Hematopoietic multipotent progenitor cell treated with erythropoietin and hydrocortisone succinate and interleukin-3 and kit ligand, for 6 days (in vitro differentiated cells): ENCODE measurements at regions not wholly inside any gene's neighbourhood (a gene's known extent, or its start where the extent isn't known, plus 50 kb on each side); places are given as distances from the start of the nearest gene placed in this dataset.

Experiments used
- DNase-seq: peaks from one replicate; pipeline ENCODE4 v3.0.0-alpha.2; 2015

DNA sequence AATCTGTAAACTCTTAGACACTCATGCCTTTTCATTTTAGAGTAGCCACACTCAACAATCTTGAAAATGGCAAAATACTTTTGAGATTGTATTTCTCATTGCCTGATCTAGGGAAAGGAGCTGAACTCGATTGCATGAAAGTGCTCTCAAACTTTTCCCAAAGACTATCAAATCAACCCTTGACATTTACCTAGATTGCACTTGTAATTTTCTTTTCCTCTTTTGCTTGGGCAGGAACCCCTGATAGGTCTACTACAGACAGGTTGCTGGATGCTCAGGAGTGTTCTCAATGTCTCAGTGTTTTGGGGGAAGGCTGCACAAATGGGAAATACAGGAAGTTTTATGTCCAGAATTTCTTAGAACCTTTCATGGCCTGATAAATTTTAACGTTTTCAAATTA is 468.0 kb upstream of the GJE1 start:
- no peak for DNase-seq

DNA sequence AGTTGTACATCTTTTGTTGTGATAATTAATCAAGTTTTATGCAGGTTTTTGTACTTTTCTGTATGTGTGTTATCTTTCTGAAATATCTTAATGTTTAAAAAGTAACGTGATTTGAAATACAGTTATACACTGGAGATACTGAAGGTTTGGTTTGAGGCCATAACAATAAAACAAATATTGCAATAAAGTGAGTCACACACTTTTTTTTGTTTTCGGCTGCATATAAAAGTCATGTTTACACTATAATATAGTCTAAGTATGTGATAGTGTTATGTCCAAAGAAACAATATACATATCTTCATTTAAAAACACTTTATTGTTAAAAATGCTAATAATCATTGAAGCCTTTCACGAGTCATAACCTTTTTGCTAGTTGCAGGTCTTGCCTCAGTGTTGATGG is 473.1 kb upstream of the GJE1 start:
- DNase-seq, result no peak

DNA sequence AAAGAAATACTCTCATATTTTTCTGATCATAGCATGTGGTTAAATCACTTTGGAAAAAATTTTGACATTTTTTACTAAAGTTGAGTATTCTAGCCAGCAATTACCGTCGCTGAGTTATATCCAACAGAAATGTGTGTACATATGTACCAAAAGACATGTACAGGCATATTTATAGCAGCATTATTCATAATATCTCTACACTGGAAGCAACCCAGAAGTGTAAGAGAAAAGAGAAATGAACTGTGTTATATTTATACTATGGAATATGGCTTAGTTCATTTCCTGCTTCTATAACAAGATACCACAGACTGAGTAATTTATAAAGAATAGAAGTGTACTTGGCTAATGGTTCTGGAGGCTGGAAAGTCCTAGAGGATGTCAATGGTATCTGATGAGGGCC is 474.0 kb upstream of the GJE1 start:
- DNase-seq, result no peak

DNA sequence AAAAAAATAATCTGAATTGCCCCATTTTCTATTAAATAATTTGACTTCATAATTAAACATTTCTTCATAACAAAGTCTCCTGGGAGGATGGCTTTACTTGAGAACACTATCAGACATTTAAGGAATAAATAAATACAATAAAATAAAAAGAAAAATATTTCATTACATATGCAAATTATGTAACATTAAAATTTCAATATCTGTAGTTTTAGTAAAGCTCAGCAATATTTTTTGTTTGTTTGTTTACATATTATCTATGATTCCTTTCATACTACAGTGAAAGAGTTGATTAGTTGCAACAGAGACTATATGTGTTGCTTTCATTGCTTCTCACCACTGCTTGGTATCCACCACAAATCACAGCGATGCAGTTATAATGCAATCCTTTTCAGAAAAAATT is 474.9 kb upstream of the GJE1 start:
- DNase-seq, result no peak

DNA sequence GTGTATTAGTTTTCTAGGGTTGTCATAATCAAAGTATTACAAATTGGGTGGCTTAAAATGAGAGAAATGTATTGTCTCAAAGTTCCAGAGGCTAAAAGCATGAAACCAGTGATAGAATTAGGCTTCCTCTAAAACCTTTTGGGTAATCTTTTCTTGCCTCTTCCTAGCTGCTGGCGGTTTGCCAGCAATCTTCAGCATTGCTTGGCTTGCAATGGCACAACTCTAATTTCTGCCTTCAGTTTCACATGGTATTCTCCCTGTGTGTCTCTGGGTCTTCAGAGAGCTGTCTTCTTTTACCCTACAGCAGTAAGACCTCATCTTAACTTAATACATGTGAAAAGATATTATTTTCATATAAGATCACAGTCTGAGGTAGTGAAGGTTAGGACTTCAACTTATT is 479.1 kb upstream of the GJE1 start:
- DNase-seq, result peak; percentile 37

DNA sequence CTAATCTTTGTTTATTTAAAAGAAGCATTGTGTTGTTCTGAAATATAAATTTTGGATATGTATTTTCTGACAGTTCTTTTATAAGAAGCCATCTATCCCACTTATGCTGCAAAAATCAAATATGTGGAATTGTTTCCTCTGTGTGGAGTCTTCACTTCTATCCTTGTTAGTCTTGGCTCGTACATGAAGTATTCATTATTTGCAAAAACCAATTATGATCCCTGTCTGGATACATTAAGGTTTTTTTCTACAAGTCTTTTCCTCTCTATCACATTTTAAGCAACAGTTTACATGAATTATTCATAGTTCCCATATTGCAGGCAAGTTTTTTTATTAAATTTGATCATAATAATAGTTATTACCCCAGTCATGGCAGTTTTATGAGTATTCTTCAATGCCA is 490.8 kb upstream of the GJE1 start:
- no peak for DNase-seq

DNA sequence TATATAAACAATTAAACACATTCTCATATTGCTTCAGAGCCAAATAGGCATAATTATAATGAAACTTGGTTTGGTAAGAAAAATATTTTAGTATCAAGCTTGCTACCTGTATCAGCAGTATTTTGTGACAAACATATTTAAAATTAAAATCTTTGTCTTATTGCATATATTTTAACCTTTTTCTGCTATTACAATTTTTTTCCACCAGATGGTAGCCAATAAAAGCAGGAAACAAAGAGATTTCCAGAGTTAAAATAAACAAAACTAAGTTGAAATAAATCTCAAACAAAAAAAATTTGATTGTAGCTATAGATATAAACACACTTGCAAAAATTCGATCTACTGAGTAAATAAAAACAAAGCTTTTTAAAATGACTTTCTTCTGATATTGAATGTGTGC is 491.3 kb upstream of the GJE1 start:
- DNase-seq, result no peak

DNA sequence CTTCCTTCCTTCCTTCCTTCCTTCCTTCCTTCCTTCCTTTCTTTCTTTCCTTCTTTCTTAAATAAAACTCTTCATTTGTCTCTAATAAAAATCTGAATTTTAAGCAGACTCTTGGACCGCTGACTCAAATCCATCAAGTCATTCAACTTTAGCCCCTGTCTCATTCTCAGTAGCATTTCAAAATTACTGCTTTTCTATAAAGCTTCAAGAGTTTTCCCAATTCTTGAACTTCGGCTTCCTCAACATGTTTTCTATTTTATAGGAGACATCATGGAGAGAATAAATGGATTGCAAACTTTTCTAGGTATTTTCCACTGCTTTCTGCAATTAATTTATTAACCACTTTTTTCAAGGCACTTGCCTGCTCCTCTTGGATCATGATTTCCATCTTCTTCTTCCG is 497.1 kb upstream of the GJE1 start:
- no peak for DNase-seq

DNA sequence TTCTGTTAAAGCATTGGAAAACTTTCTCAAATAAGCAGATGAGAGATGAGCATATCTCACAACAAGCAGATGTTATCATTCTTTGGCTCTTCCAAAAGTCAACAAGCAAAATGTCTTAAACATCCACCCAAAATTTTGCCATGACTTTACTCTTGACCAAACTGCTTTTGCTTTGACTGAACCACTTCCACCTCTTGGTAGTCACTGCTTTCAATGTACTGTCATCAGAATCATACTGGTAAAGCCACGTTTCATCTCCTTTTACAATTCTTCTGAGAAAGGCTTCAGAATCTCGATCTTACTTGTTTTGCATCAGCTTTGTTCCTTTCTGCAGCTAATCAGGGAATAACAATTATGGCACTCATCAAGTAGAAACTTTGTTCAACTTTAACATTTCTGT is 498.5 kb upstream of the GJE1 start:
- no peak for DNase-seq

DNA sequence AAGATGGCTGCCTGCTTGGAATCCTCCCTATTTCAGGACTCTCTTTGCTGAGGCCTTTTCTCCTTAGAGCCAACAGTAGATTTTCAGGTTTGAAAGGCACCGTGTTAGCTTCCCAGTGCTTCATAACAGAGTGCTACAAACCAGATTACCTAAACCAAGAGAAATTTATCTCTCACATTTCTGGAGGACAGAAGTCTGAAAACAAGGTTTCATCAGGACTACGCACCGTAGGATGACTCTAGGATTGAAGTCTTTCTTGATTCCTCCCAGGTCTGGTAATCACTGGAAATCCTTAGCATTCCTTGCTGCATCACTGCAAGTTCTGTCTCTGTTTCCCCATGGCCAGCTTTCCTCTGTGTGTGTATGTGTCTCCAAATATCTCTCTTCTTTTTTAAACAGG is 508.4 kb upstream of the GJE1 start:
- no peak for DNase-seq

DNA sequence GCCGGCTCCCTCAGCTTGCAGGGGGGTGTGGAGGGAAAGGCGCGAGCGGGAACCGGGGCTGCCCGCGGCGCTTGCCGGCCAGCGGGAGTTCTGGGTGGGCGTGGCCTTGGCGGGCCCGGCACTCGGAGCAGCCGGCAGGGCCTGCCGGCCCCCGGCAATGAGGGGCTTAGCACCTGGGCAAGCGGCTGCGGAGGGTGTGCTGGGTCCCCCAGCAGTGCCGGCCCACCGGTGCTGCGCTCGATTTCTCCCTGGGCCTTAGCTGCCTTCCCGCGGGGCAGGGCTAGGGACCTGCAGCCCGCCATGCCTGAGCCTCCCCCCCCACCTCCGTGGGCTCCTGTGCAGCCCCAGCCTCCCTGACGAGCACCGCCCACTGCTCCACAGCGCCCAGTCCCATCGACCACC is 514.5 kb upstream of the GJE1 start:
- no peak for DNase-seq

DNA sequence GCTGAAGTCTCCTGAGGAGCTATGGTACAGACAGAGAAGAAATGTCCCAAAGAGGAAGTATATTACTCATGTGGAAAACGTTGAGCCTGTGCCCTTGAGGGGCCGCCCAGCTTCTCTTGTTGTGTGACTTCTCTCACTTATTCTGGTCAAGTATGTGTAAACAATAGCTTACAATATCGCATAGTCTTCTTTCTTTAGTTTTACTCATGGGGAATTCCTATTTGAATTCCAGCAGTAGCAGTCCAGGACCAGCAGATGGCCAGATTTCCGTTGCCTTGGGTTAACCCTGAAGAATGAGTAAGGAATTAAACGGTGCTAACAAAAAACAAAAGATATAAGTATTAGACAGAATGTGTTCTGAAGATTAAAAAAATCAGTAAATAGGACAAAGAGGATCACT is 522.0 kb upstream of the GJE1 start:
- no peak for DNase-seq

DNA sequence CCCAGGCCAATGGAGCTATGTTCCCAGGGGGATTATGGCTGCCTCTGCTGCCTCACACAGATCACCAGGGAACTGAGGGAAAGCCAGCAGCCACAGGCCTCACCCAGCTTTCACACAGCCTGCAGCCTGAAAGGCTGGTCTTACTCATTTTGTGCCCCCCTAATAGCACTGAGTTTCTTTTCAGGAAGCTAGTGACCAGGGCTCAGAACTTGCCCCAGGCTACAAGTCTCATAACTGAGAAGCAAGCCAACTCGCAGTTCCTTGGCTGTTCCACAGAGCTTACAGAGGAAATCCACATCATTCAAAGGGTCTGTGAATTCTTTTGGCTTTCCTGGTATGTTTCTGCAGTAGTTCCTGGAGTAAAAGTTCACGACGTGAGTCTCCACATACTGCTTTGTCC is 524.8 kb upstream of the GJE1 start:
- no peak for DNase-seq

DNA sequence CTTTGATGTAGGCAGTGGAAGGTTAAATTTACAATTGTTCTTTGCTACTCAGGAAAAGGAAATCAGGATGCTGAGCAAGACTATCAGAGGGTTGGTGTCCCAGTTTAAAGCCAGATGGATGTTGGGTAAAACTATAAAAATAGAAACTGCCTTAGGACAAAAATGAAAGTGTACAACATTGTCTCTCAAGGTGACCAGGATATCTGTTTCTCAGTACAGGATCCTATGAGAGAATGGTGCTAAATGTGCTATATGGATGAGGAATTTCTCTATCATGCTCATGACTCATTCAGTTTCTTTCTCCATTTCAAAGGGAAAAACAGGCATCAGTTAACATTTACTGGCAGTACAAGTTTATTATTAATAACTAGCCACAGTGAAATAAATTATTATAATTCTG is 534.2 kb upstream of the GJE1 start:
- DNase-seq, result no peak

DNA sequence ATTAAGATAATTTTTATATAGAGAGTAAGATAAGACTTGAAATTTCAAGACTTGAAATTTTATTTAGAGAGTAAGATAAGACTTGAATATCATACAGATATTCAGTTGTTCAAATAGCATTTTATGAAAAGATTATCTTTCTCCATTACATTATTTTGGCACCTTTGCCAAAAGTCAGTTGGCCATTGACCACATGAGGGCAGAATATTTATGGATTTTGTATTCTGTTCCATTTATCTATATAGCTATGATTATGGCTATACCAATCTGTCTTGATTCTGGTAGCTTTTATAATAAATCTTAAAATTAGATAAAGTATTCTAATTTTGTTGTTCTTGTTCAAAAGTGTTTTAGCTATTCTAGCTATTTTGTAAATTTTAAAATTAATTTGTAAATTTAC is 537.9 kb upstream of the GJE1 start:
- DNase-seq, result no peak

DNA sequence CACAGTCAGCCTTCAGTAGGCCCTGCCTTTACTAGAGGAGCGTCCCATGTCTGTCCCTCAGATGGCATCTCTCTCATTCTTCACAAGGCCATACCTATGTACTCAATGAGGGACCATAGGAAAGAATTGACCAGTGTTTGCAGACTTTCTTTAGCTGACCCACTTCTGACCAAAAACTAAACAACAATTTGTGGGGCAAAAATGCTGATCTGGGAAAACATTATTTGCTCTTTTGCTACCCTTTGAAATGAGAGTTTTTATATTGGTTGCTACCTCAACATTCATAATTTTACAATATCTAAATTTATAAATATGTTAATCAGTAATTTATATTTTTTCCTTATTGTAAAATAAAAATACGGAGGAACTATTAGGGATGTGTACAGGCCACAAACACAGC is 539.4 kb upstream of the GJE1 start:
- DNase-seq, result no peak

DNA sequence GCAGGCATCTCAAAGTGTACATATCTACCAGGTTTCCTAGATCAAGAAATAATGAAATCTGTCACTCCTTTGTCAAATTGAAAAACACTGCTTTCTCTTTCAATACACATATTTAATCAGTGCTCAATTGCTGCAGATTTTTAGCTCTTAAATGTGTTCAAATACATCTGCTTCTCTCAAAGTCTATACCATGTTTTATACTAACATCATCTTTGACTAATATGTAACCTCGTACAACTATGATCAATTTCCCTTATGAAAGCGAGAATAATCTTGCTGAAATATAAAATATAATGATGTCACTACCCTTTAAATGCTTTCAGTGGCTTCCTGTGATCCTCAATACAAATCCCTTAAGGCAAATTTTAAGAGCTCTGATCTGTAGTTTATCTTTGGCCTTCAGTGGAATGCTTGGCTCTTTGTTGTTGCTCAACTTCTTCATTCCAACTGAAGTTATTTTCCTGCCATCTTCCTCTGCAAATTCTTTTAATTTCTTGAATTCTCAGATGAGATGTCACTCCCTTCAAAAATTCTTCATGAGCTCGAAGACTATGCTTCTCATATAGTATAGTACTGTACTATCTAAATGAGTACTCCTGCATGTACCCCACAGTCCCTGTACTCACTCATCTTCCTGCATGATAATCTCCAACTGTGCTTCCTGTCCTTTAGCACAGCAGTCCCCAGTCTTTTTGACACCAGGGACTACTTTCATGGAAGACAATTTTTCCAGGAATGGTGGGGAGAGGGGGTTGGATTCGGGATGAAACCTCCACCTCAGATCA is 545.1 kb upstream of the GJE1 start:
- no peak for DNase-seq

DNA sequence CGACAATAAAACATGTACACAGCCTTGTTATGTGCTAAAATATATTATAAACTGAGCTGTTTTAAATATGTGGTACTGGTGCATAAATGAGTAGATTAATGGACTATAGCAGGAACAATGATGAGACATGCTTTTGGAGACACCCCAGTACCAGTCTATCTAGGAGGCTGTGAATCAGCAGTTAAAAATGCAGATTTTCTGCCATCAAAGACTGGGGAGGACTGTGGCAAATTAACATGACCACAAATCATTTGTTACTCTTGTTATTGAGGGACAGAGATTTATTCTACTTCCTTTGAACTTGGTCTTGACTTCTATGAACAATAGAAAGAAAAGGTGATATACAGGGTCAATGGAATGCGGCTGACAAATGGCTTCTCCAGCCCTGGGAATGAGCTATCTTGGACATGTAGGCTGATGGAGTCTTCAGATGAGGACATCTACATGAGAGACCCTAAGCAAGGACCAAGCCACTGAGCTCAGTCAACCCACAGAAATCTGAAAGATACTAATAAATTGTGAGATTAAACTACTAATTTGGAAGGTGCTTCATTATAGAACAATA is 551.7 kb upstream of the GJE1 start:
- no peak for DNase-seq

DNA sequence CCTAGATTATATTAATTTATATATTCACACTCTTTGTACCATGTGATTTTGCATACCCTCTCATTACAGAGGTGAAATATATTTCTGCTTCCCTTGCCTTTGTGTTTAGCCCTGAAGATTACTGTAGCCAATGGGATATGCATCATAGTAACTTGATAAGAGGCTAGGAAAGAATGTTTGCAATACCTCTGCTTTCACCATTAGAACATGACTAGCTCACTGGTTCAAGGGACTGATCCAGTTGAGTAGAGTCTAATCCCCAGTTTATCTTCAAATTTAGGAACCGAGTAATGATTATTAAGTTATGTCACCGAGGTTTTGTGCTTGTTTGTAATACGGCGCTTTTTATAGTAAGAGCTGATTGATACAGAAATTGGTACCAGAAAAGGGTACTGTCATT is 552.6 kb upstream of the GJE1 start:
- DNase-seq, result no peak

DNA sequence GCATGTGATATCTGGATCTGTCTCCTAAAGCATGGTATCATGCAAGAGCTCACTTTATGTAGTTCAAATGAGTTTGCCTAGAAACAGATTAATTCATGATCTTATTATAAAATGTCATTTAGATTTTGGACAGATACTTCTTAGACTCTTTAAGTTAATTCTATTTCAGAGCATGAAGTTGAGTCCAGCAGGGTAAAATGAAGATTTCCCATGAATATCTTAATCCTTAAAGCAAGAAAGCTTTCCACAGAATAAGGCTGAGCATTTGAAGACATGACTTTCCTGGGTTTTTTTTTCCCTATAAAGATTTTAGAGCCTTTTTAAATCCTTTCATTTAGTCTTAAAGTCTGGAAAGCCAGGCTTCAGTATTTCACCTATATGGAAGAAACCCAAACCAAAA is 556.0 kb upstream of the GJE1 start:
- no peak for DNase-seq

DNA sequence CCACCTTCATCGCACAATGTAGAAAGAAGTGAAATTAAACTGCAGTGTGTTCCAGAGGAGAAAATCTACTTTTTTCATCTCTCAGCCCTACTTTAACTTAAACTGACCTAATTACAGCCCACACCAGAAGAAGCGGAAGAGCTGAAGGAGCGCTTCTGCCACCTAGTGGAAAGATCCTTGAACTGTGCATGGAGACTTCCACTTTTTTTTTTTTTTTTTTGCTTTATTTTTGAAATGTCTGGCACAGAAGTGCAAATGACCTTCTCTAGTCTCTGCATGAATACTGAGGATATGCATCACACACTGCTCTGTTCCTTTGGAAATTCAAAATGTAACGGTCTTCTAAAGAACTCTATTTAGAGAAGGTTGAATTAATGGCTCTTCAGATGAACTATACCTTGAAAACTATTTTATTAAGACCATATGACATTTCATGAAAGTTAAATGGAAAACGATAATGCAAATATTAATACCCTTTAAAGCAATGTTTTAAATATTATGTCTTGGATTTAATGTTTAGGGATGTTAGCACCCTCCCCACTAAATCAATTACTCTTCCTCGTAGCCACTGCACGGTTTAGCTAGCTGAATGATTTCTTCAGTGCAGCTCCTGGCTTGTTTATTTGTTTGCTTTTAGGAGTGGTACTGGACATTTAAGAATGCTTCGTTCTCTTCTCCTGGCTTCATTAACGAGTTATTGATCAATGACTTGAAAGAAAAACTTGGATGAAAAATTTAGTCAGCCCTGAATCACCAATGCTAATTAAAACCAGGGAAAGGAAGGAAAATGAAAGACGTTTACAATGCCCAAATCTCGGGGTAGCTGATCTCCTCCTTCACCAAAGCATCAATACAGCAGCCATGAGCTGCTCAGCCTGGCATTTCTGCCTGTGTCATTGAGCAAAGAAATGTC is 569.6 kb upstream of the GJE1 start:
- DNase-seq, result peak; percentile 92

DNA sequence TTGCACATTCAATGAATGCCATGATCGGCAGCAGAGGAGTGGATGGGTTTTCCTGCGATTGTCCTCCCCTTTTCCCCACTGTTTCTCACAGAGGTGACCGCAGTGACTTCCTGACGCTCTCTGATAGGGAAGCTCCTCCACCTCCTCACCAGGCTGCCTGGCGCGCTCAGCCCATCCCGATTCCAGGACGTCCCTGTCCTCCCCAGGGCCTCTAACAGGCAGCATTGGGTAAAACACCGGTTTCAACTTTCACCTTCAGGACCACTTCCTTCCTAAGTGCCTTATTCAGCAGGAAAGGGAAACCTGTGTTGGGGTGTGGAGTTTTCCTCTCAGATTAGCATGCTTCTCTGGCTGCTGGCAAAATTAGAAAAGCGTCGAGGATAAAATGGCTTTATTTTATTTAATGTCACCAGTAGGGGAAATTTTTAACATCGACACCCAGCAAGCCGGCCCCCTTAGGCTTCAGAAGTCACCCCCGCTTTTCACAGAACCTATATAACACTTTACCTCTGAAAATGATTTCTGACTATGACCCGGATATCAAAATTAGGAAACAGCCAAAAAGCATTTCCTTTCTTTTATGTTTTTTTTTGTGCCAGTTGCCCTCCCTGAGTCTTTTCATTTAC is 570.4 kb upstream of the GJE1 start:
- DNase-seq, result peak; percentile 55

DNA sequence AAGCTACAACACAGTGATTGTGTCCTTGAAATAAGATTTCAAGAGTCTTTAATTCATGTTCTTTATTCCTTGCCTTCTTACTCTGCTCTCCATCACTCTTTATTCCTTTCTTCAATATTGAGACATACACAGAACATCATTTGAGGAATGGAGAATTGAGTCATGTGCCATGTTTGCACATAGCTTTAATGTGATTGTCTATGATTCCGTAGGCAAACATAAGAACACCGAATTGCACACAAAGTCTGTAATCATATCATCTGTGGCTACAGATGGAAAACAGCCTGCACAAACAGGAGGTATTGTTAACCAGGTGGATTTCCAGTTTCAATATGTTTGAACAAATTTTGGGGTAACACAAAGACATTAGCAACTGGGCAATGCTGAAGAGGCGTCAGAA is 571.6 kb upstream of the GJE1 start:
- no peak for DNase-seq

DNA sequence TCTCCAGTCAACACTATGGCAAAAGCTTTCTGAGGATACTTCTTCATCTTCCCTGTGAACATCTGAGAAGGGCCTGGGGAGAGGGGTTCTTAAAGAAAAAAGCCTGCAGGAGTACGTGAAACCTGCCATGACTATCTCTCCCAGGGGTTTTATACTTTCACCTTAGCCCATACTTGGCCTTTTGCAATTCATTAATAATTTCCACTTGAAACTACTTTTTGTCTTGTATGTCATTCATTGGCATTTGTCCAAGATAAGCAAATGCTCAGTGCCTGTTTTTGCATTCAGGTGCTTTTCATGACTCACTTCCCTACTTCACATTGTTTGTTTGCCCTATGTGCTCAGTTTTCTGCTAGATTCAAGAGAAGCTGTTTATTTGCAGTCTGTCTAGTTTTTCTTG is 580.3 kb upstream of the GJE1 start:
- DNase-seq, result peak; percentile 8
